Neural crest cell (in vitro differentiated cells): ENCODE measurements at regions not wholly inside any gene's neighbourhood (a gene's known extent, or its start where the extent isn't known, plus 50 kb on each side); places are given as distances from the start of the nearest gene placed in this dataset.

ENCODE experiments used
- DNase-seq: peaks from one replicate; pipeline ENCODE4 v3.0.0; 2021; ENCODE audit warnings: low read depth, mixed read lengths, low spot score
- H3K27ac Mint-ChIP-seq: one replicate; pipeline ENCODE4 v1.8.0; 2021; ENCODE audit warnings: mild to moderate bottlenecking, mixed read lengths; ENCODE audit not compliant: unreplicated experiment
- H3K27me3 Mint-ChIP-seq: 2 replicates; pipeline ENCODE4 v1.8.0; 2021; ENCODE audit warnings: low read depth, mild to moderate bottlenecking, mixed read lengths
- H3K36me3 Mint-ChIP-seq: 2 replicates; pipeline ENCODE4 v1.8.0; 2021; ENCODE audit warnings: low read depth, mild to moderate bottlenecking, mixed read lengths
- H3K4me1 Mint-ChIP-seq: 2 replicates; pipeline ENCODE4 v1.8.0; 2021; ENCODE audit warnings: mixed read lengths
- H3K4me3 Mint-ChIP-seq: one replicate; pipeline ENCODE4 v1.8.0; 2021; ENCODE audit warnings: mild to moderate bottlenecking, mixed read lengths
- H3K9me3 Mint-ChIP-seq: 2 replicates; pipeline ENCODE4 v1.8.0; 2021; ENCODE audit warnings: mixed read lengths
- CTCF ChIP-seq: fragments of 200-600 bp; sonication (generic); conservative IDR thresholded peaks from 2 replicates; pipeline ENCODE4 v1.5.0; 2021; ENCODE audit warnings: antibody characterized with exemption, mild to moderate bottlenecking

- H3K4me1 Mint-ChIP-seq = peaks cover 6% of the 10 kb centered on the region
- no peaks in the 10 kb centered on the region for H3K27me3 Mint-ChIP-seq
- no peak for DNase-seq
- TF ChIP-seq CTCF = no peak
- no peak overlapping the region for H3K4me3 Mint-ChIP-seq
- no peaks in the 10 kb centered on the region for H3K9me3 Mint-ChIP-seq
- H3K27ac Mint-ChIP-seq = no peak overlapping the region
- H3K36me3 Mint-ChIP-seq = no peaks in the 10 kb centered on the region
Measured at GRCh38 chr13:44752164-44752563, 176.0 kb upstream of the TSC22D1 start.

GRCh38 chr13:44750630-44751029, 174.5 kb upstream of the TSC22D1 start:
- DNase-seq = no peak
- H3K9me3 Mint-ChIP-seq = no peaks in the 10 kb centered on the region
- peaks cover under 1% of the 10 kb centered on the region for H3K4me1 Mint-ChIP-seq
- H3K36me3 Mint-ChIP-seq = no peaks in the 10 kb centered on the region
- H3K27me3 Mint-ChIP-seq = no peaks in the 10 kb centered on the region
- no peak overlapping the region for H3K4me3 Mint-ChIP-seq
- no peak for TF ChIP-seq CTCF
- H3K27ac Mint-ChIP-seq = no peak overlapping the region

- Mint-ChIP-seq H3K27me3 (no peaks in the 10 kb centered on the region), H3K4me3 (no peak overlapping the region), H3K27ac (no peak overlapping the region), H3K4me1 (no peaks in the 10 kb centered on the region), H3K9me3 (no peaks in the 10 kb centered on the region), H3K36me3 (no peaks in the 10 kb centered on the region)
- TF ChIP-seq CTCF = no peak
- DNase-seq = no peak
Measured at GRCh38 chr13:44749906-44750305, 173.8 kb upstream of the TSC22D1 start.

DNA sequence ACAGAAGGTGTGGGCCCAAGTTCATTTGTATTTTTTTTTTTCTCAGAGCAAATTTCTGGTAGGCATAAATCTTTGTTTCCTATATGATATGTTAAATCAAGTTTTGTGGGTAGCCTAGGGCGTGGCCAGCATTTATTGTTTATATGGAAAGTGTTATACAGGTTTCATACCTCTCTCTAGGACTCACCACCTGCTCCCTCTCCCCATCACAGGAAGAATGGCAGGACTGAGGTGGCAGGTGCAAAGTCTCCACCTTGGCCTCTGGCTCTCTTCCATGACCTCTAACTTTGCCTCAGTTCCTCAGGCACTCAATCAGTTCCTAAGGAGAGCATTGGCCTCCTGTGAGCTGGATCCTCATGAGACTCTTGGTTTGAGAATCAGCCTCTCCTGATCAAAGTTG, 172.3 kb upstream of the TSC22D1 start:
- H3K9me3 Mint-ChIP-seq = peaks cover 4% of the 10 kb centered on the region
- no peaks in the 10 kb centered on the region for H3K36me3 Mint-ChIP-seq
- H3K27me3 Mint-ChIP-seq = no peaks in the 10 kb centered on the region
- DNase-seq = no peak
- H3K4me3 Mint-ChIP-seq = no peak overlapping the region
- no peak for TF ChIP-seq CTCF
- no peaks in the 10 kb centered on the region for H3K4me1 Mint-ChIP-seq
- no peak overlapping the region for H3K27ac Mint-ChIP-seq

DNA sequence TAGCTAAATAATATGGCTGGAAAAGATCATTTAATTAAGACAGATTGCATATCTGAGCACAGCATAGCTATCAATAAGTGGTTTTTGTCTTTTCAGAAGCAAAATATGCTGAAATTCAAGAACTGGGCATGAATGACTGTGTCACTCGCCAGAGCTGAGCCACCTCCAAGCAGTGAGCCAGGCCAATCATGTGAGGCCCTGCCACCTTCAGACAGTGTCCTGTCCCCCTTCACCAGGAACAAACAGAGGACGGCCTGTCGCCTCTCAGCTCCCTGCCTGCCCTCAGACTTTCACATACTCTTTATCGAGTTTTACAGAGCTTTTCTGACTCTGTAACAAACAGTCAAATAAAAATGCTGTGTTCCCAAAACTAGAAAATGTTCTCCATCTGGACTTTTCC, 171.0 kb upstream of the TSC22D1 start:
- Mint-ChIP-seq H3K27ac (no peak overlapping the region), H3K4me3 (no peak overlapping the region), H3K36me3 (no peaks in the 10 kb centered on the region), H3K4me1 (no peaks in the 10 kb centered on the region), H3K27me3 (no peaks in the 10 kb centered on the region), H3K9me3 (peaks cover 4% of the 10 kb centered on the region)
- no peak for DNase-seq
- TF ChIP-seq CTCF = no peak

DNA sequence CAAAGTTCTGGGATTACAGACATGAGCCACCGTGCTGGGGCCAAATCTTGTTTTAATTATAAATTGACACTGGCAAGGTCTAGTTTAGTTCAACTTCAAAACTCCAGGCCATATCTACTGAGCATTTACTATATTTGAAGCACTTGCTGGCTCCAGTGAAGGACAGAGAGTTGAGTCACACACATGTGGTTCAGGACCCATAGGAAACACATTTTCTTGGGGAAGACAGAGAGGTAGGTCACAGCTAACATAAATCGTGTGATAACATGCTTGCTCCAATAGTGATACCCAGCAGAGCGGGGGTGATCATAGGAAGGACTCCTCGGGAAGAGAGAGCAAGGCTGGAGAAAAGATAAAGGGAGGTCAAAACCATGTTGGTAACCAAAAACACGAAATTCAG, 170.6 kb upstream of the TSC22D1 start:
- TF ChIP-seq CTCF = no peak
- Mint-ChIP-seq H3K4me3 (no peak overlapping the region), H3K27ac (no peak overlapping the region), H3K9me3 (peaks cover 4% of the 10 kb centered on the region), H3K4me1 (no peaks in the 10 kb centered on the region), H3K36me3 (no peaks in the 10 kb centered on the region), H3K27me3 (no peaks in the 10 kb centered on the region)
- no peak for DNase-seq
